SK-N-SH treated with all-trans-retinoic acid at 6 μM for 48 hours (cell line): ENCODE measurements at regions not wholly inside any gene's neighbourhood (a gene's known extent, or its start where the extent isn't known, plus 50 kb on each side); places are given as distances from the start of the nearest gene placed in this dataset.

Source experiments
- ESRRG ChIP-seq: fragments of 250-450 bp; sonication (Bioruptor Pico); IDR thresholded peaks from 2 replicates; pipeline ENCODE4 v1.6.1; 2021; ENCODE audit warnings: mild to moderate bottlenecking
- OSR1 ChIP-seq: fragments of 250-450 bp; sonication (Bioruptor Pico); IDR thresholded peaks from 2 replicates; pipeline ENCODE4 v1.8.0; 2022; ENCODE audit warnings: moderate library complexity, mild to moderate bottlenecking, inconsistent platforms
- SNAI2 ChIP-seq: fragments of 250-450 bp; sonication (Bioruptor Pico); IDR thresholded peaks from 2 replicates; pipeline ENCODE4 v1.5.0; 2020; ENCODE audit warnings: mild to moderate bottlenecking, moderate library complexity
- ZFP3 ChIP-seq: fragments of 250-450 bp; sonication (Bioruptor Pico); IDR thresholded peaks from 2 replicates; pipeline ENCODE4 v1.5.0; 2020; ENCODE audit warnings: mild to moderate bottlenecking, moderate library complexity
- ZNF70 ChIP-seq: fragments of 450-650 bp; formaldehyde crosslinking; IDR thresholded peaks from 2 replicates; pipeline ENCODE4 v1.5.0; 2020; ENCODE audit warnings: mild to moderate bottlenecking, moderate library complexity
- TF ChIP-seq, protein P1 (sequence below): fragments of 250-450 bp; sonication (Bioruptor Pico); IDR thresholded peaks from 2 replicates; pipeline ENCODE4 v1.8.0; 2020; ENCODE audit warnings: mild to moderate bottlenecking, moderate library complexity, borderline replicate concordance

DNA sequence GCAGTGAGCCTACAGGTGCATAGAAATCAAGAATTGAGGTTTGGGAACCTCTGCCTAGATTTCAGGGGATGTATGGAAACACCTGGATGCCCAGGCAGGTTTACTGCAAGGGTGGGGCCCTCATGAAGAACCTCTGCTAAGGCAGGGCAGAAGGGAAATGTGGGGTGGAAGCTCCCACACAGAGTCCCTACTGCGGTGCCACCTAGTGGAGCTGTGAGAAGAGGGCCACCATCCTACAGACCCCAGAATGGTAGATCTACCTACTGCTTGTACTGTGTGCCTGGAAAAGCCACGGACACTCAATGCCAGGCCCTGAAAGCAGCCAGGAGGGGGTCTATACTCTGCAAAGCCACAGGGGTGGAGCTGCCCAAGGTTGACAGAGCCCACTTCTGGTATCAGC lies 533.5 kb downstream of the GPAM start:
- TF ChIP-seq, protein P1, sequence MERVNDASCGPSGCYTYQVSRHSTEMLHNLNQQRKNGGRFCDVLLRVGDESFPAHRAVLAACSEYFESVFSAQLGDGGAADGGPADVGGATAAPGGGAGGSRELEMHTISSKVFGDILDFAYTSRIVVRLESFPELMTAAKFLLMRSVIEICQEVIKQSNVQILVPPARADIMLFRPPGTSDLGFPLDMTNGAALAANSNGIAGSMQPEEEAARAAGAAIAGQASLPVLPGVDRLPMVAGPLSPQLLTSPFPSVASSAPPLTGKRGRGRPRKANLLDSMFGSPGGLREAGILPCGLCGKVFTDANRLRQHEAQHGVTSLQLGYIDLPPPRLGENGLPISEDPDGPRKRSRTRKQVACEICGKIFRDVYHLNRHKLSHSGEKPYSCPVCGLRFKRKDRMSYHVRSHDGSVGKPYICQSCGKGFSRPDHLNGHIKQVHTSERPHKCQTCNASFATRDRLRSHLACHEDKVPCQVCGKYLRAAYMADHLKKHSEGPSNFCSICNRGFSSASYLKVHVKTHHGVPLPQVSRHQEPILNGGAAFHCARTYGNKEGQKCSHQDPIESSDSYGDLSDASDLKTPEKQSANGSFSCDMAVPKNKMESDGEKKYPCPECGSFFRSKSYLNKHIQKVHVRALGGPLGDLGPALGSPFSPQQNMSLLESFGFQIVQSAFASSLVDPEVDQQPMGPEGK (CRISPR knock-in tag): no peak
- TF ChIP-seq ZNF70 (no peak), ESRRG (no peak), ZFP3 (CRISPR knock-in tag) (no peak), OSR1 (no peak), SNAI2 (CRISPR knock-in tag) (no peak)
